Daoy (cell line): ENCODE measurements at regions not wholly inside any gene's neighbourhood (a gene's known extent, or its start where the extent isn't known, plus 50 kb on each side); places are given as distances from the start of the nearest gene placed in this dataset.
"Not testable (repeated sequence)": the region's sequence is repeated elsewhere in the genome, so short reads cannot be mapped to it uniquely, and the experiment has no call there.

Experiments used
- DNase-seq: peaks from one replicate; pipeline ENCODE4 v3.0.0-alpha.2; 2015; ENCODE audit warnings: low read depth

- no peak for DNase-seq
Observed at GRCh38 chr3:181609030-181609767, 102.5 kb upstream of the SOX2 start.

- no peak for DNase-seq
Observed at GRCh38 chr3:181604267-181604666, 107.5 kb upstream of the SOX2 start.

DNA sequence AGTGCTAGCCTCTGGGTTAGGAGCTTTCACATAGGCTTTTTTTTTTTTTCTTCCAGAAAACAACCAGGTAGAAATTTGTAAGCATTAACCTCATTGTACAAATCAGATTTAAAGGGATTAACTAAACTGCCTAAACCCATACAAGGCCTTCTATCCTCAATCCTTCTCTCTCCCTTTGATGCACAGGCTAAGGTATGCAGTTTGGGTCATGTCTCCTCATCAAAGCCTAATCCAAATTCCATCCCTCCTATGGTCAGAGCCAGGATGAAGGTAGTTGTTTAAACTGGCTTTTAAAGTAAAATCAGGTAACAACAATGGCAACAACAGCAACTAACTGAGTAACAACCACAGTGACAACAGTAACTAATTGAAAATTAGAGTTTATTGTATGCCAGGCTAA lies 115.6 kb upstream of the SOX2 start:
- no peak for DNase-seq

GRCh38 chr3:181590939-181591338 lies 120.8 kb upstream of the SOX2 start:
- DNase-seq, result not testable (repeated sequence)

GRCh38 chr3:181582619-181583018 lies 129.1 kb upstream of the SOX2 start:
- no peak for DNase-seq

GRCh38 chr3:181581656-181582055 lies 130.1 kb upstream of the SOX2 start:
- DNase-seq, result peak; percentile 8

DNA sequence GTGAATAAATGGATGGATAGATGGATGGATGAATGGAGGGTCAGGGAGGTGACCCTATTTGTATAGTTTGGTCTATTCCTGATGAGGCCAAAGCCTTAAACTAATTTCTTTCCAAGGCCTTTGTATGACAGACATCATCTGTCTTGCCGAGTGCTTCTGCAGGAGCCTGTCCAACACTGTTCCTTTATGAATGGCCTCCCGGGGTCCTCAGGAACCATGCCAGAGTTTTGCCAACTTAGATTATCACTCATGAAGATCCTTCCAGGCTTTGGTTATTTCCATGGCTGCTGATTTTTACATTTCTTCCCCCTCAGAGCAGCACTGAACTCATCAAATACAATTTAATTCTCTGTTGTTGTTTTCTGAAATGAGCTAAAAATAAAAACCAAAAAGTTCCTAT lies 133.0 kb upstream of the SOX2 start:
- DNase-seq, result no peak

GRCh38 chr3:181572432-181572831 lies 139.3 kb upstream of the SOX2 start:
- DNase-seq, result no peak

DNA sequence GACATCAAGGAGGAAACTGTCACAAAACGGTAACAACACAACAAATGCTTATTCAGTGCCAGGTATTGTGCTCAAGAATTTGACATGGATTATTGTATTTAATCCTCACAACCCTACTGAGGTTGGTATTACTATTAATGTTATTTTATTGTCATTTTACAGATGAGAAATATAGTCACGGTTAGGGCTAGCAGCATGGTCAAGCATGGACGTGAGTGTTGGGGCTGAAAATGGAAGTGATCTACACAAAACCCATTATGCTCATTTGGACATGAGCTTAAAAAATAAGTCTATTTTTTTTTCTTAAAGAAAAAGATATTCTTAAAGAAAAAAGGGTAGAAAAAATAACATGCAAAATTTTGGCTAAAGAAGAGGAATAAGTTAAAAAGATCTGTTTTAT lies 141.3 kb upstream of the SOX2 start:
- no peak for DNase-seq

DNA sequence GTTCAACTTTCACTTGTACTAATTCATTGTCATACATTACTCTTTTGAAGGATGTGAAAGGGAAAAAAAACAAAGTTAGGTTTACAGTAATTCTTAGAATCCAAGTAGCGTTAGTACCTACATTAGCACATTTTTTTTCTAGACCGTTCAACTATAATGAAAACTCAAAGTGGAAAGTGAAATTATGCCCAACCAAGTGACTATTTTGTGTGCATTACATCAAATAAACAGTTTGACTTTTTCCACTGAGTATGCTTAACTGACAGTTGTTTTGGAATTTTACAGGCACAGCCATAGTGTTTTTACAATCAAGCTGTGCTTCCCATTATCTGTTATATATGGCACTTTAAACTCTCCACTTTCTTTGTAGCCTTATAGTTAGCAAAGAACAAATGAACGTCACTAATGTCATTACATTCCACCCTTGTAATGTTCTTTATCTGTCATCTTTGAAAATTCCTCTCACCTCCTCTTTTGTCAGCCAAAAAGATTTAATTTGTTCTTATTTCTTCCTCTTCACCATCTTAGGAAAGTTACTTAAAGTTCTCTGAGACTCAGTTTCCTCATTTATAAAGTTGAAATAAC lies 142.3 kb upstream of the SOX2 start:
- DNase-seq, result no peak

GRCh38 chr3:181568693-181569092 lies 143.0 kb upstream of the SOX2 start:
- DNase-seq, result no peak

DNA sequence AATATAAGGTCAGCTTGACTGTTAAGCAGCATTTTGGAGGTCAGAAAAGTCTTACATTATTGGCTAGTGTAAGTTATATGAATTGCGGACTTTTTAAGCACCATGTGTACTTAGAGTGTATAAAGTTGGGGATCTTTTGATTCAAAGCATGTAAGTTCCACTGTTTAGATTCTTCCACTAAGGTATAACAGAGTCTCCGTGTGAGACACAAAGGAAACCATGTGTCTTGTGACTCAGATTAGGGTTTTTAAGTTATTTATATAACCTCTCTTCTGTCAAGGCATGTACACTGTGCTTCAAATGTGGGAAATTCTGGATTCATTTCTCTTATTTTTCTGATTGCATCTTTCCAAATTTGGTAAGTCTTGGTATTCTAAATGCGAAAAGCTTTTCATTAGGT lies 143.5 kb upstream of the SOX2 start:
- peak; percentile 21 for DNase-seq

- peak; percentile 59 for DNase-seq
Observed at GRCh38 chr3:181567311-181568075, 144.2 kb upstream of the SOX2 start.

- DNase-seq, result no peak
Observed at GRCh38 chr3:181565416-181565815, 146.3 kb upstream of the SOX2 start.

GRCh38 chr3:181564222-181564621 lies 147.5 kb upstream of the SOX2 start:
- DNase-seq, result no peak

- no peak for DNase-seq
Observed at GRCh38 chr3:181561139-181562031, 150.3 kb upstream of the SOX2 start.

GRCh38 chr3:181558870-181559269 lies 152.9 kb upstream of the SOX2 start:
- DNase-seq, result peak; percentile 36

- no peak for DNase-seq
Observed at GRCh38 chr3:181555681-181556080, 156.0 kb upstream of the SOX2 start.

DNA sequence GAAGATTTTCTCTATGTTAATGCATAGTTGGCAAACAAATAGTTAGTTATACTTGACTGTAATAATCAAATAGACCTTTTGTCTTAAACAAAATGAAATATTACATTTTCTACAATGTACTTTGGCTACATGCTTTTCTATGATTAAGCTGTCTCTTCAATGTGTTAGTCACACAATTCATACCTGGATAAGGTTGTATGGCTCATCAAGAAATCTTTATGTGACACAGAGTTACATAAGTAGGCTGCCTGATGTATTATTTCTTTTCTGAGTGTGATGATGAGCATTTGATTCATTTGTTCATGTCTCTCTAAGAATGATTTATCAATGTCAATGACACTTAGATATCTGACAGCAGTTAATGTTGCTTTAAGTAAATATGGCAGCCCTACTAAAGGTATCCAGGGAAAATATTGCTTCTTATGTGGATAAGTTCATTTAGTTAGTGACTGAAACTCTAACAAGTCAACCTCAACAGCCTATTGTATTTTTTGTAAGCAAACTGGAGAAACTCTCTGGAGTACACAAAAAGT lies 157.4 kb upstream of the SOX2 start:
- DNase-seq, result no peak

- no peak for DNase-seq
Observed at GRCh38 chr3:181549266-181549665, 162.5 kb upstream of the SOX2 start.

- peak; percentile 11 for DNase-seq
Observed at GRCh38 chr3:181541414-181541813, 170.3 kb upstream of the SOX2 start.

- DNase-seq, result no peak
Observed at GRCh38 chr3:181534781-181535221, 176.9 kb upstream of the SOX2 start.
